Peyer's patch (tissue), 4 donors: ENCODE measurements at regions not wholly inside any gene's neighbourhood (a gene's known extent, or its start where the extent isn't known, plus 50 kb on each side); places are given as distances from the start of the nearest gene placed in this dataset.

Experiments used
- DNase-seq, 3 donors: peaks; one replicate each; pipeline ENCODE4 v3.0.0-alpha.2; 2017 to 2019
- H3K27ac ChIP-seq, 4 donors: fragments of 200-600 bp; sonication (generic); one replicate each; pipeline ENCODE4 v1.5.1; 2016 to 2019
- H3K27me3 ChIP-seq, 2 donors: fragments of 200-600 bp; sonication (generic); one replicate each; pipeline ENCODE4 v1.5.1; 2019
- H3K36me3 ChIP-seq, 3 donors: fragments of 200-600 bp; sonication (generic); one replicate each; pipeline ENCODE4 v1.5.1; 2016 to 2019
- H3K4me1 ChIP-seq, 4 donors: fragments of 200-600 bp; sonication (generic); one replicate each; pipeline ENCODE4 v1.5.1; 2016 to 2019
- H3K4me3 ChIP-seq, 4 donors: fragments of 200-600 bp; sonication (generic); 1 replicate in 3 of 4; 2 replicates in 1 of 4; pipeline ENCODE4 v1.5.1; 2016 to 2019; ENCODE audit warnings: mild to moderate bottlenecking in 1 of 4
- H3K9me3 ChIP-seq, 4 donors: fragments of 200-600 bp; sonication (generic); one replicate each; pipeline ENCODE4 v1.5.1; 2016 to 2019; ENCODE audit warnings: mild to moderate bottlenecking in 1 of 4
- CTCF ChIP-seq, 6 experiments: fragments of 450-650 bp in 4 of 6; fragments of 200-600 bp in 2 of 6; sonication (generic) in 1 of 6; IDR thresholded peaks; one replicate each; pipeline ENCODE4 v1.5.1; 2017 to 2019; ENCODE audit warnings: antibody characterized with exemption in 6 of 6, mild to moderate bottlenecking in 3 of 6, moderate library complexity in 1 of 6
- POLR2A ChIP-seq, 2 donors: fragments of 450-650 bp; IDR thresholded peaks; one replicate each; pipeline ENCODE4 v1.5.1; 2017; ENCODE audit warnings: antibody characterized with exemption in 2 of 2, mild to moderate bottlenecking in 2 of 2, moderate library complexity in 2 of 2

GRCh38 chr13:89900104-89900765 is 1447.3 kb upstream of the MIR17HG start:
- Histone ChIP-seq H3K9me3 (no peaks in the 10 kb centered on the region), H3K4me1 (no peaks in the 10 kb centered on the region), H3K27ac (no peak overlapping the region), H3K27me3 (no peaks in the 10 kb centered on the region), H3K36me3 (no peaks in the 10 kb centered on the region), H3K4me3 (no peak overlapping the region)
- DNase-seq: no peak
- TF ChIP-seq POLR2A (IDR thresholded peaks at IDR 0.05) (no peak), CTCF (IDR thresholded peaks at IDR 0.05) (no peak)

GRCh38 chr13:89902223-89902622 is 1445.3 kb upstream of the MIR17HG start:
- no peak for DNase-seq
- no peak for TF ChIP-seq CTCF (IDR thresholded peaks at IDR 0.05)
- no peak for TF ChIP-seq POLR2A (IDR thresholded peaks at IDR 0.05)
- Histone ChIP-seq H3K4me3 (no peak overlapping the region), H3K27ac (no peak overlapping the region), H3K36me3 (no peaks in the 10 kb centered on the region), H3K27me3 (no peaks in the 10 kb centered on the region), H3K4me1 (no peaks in the 10 kb centered on the region), H3K9me3 (no peaks in the 10 kb centered on the region)

- TF ChIP-seq POLR2A (IDR thresholded peaks at IDR 0.05) (no peak), CTCF (IDR thresholded peaks at IDR 0.05) (no peak)
- H3K4me1 ChIP-seq: no peaks in the 10 kb centered on the region
These were observed 1444.4 kb upstream of the MIR17HG start for GRCh38 chr13:89903115-89903514.

GRCh38 chr13:89910166-89910565 is 1437.3 kb upstream of the MIR17HG start:
- H3K4me3 ChIP-seq: no peak overlapping the region
- H3K27ac ChIP-seq: no peak overlapping the region
- no peaks in the 10 kb centered on the region for H3K27me3 ChIP-seq
- no peaks in the 10 kb centered on the region for H3K9me3 ChIP-seq
- DNase-seq: no peak
- no peak for TF ChIP-seq CTCF (IDR thresholded peaks at IDR 0.05)
- no peak for TF ChIP-seq POLR2A (IDR thresholded peaks at IDR 0.05)
- no peaks in the 10 kb centered on the region for H3K4me1 ChIP-seq
- no peaks in the 10 kb centered on the region for H3K36me3 ChIP-seq

More at GRCh38 chr13:89903115-89903514, 1444.4 kb upstream of the MIR17HG start:
- Histone ChIP-seq H3K27ac (no peak overlapping the region), H3K36me3 (no peaks in the 10 kb centered on the region), H3K4me3 (no peak overlapping the region), H3K27me3 (no peaks in the 10 kb centered on the region), H3K9me3 (no peaks in the 10 kb centered on the region)
- no peak for DNase-seq

GRCh38 chr13:89916551-89916950 is 1430.9 kb upstream of the MIR17HG start:
- H3K9me3 ChIP-seq: no peaks in the 10 kb centered on the region
- no peaks in the 10 kb centered on the region for H3K4me1 ChIP-seq
- H3K27ac ChIP-seq: no peak overlapping the region
- no peak for DNase-seq
- TF ChIP-seq POLR2A (IDR thresholded peaks at IDR 0.05) (no peak), CTCF (IDR thresholded peaks at IDR 0.05) (no peak)
- H3K4me3 ChIP-seq: no peak overlapping the region
- H3K36me3 ChIP-seq: no peaks in the 10 kb centered on the region
- H3K27me3 ChIP-seq: no peaks in the 10 kb centered on the region

GRCh38 chr13:89920461-89920860 is 1427.0 kb upstream of the MIR17HG start:
- TF ChIP-seq CTCF (IDR thresholded peaks at IDR 0.05) (no peak), POLR2A (IDR thresholded peaks at IDR 0.05) (no peak)
- Histone ChIP-seq H3K4me3 (no peak overlapping the region), H3K36me3 (no peaks in the 10 kb centered on the region), H3K9me3 (no peaks in the 10 kb centered on the region), H3K27me3 (no peaks in the 10 kb centered on the region), H3K27ac (no peak overlapping the region), H3K4me1 (no peaks in the 10 kb centered on the region)
- no peak for DNase-seq
